Peyer's patch (tissue), 4 donors: ENCODE measurements at regions not wholly inside any gene's neighbourhood (a gene's known extent, or its start where the extent isn't known, plus 50 kb on each side); places are given as distances from the start of the nearest gene placed in this dataset.

Experiments
- CTCF ChIP-seq, 6 experiments: fragments of 450-650 bp in 4 of 6; fragments of 200-600 bp in 2 of 6; sonication (generic) in 1 of 6; IDR thresholded peaks; one replicate each; pipeline ENCODE4 v1.5.1; 2017 to 2019; ENCODE audit warnings: antibody characterized with exemption in 6 of 6, mild to moderate bottlenecking in 3 of 6, moderate library complexity in 1 of 6
- POLR2A ChIP-seq, 2 donors: fragments of 450-650 bp; IDR thresholded peaks; one replicate each; pipeline ENCODE4 v1.5.1; 2017; ENCODE audit warnings: antibody characterized with exemption in 2 of 2, mild to moderate bottlenecking in 2 of 2, moderate library complexity in 2 of 2

GRCh38 chr7:136136906-136137454 lies 159.8 kb upstream of the MTPN start:
- TF ChIP-seq CTCF (IDR thresholded peaks at IDR 0.05): no peak
- no peak for TF ChIP-seq POLR2A (IDR thresholded peaks at IDR 0.05)
